Panc1 (cell line): ENCODE measurements at regions not wholly inside any gene's neighbourhood (a gene's known extent, or its start where the extent isn't known, plus 50 kb on each side); places are given as distances from the start of the nearest gene placed in this dataset.

Experiments used
- CTCF ChIP-seq: fragments of 450-650 bp; IDR thresholded peaks from 2 replicates; pipeline ENCODE4 v1.5.1; 2017; ENCODE audit warnings: mild to moderate bottlenecking
- SIN3A ChIP-seq: IDR thresholded peaks from 2 replicates; pipeline ENCODE4 v1.6.1; 2012; ENCODE audit warnings: low read depth, mild to moderate bottlenecking, low read length, moderate library complexity, borderline replicate concordance; ENCODE audit not compliant: insufficient read depth

GRCh38 chr9:82677086-82677485, 385.9 kb downstream of the RASEF start:
- TF ChIP-seq CTCF, result no peak
- no peak for TF ChIP-seq SIN3A
